ENCODE measurements at regions not wholly inside any gene's neighbourhood (a gene's known extent, or its start where the extent isn't known, plus 50 kb on each side); places are given as distances from the start of the nearest gene placed in this dataset.

- TF ChIP-seq TEAD4 (IDR thresholded peaks at IDR 0.05) (no peak), TAF1 (IDR thresholded peaks at IDR 0.05; ENCODE audit: low read depth) (no peak), CREB1 (IDR thresholded peaks at IDR 0.05; ENCODE audit: low read depth) (no peak), NFIC (IDR thresholded peaks at IDR 0.05) (no peak), ZBTB7A (IDR thresholded peaks at IDR 0.05; ENCODE audit: low read depth) (no peak), EGR1 (IDR thresholded peaks at IDR 0.05) (no peak), TCF12 (IDR thresholded peaks at IDR 0.05; ENCODE audit: low read depth) (no peak), RAD21 (IDR thresholded peaks at IDR 0.05; ENCODE audit: low read depth) (no peak), FOXM1 (IDR thresholded peaks at IDR 0.05; ENCODE audit: borderline replicate concordance, low read depth) (no peak)
- TF ChIP-seq, protein P1, sequence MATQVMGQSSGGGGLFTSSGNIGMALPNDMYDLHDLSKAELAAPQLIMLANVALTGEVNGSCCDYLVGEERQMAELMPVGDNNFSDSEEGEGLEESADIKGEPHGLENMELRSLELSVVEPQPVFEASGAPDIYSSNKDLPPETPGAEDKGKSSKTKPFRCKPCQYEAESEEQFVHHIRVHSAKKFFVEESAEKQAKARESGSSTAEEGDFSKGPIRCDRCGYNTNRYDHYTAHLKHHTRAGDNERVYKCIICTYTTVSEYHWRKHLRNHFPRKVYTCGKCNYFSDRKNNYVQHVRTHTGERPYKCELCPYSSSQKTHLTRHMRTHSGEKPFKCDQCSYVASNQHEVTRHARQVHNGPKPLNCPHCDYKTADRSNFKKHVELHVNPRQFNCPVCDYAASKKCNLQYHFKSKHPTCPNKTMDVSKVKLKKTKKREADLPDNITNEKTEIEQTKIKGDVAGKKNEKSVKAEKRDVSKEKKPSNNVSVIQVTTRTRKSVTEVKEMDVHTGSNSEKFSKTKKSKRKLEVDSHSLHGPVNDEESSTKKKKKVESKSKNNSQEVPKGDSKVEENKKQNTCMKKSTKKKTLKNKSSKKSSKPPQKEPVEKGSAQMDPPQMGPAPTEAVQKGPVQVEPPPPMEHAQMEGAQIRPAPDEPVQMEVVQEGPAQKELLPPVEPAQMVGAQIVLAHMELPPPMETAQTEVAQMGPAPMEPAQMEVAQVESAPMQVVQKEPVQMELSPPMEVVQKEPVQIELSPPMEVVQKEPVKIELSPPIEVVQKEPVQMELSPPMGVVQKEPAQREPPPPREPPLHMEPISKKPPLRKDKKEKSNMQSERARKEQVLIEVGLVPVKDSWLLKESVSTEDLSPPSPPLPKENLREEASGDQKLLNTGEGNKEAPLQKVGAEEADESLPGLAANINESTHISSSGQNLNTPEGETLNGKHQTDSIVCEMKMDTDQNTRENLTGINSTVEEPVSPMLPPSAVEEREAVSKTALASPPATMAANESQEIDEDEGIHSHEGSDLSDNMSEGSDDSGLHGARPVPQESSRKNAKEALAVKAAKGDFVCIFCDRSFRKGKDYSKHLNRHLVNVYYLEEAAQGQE (IDR thresholded peaks at IDR 0.05; ENCODE audit: low read depth), result no peak
Observed at GRCh38 chr7:106813705-106814305, 51.3 kb upstream of the PIK3CG start.

GRCh38 chr7:106814887-106815286 lies 50.2 kb upstream of the PIK3CG start:
- TF ChIP-seq FOXM1 (IDR thresholded peaks at IDR 0.05; ENCODE audit: borderline replicate concordance, low read depth), result no peak
- no peak for TF ChIP-seq EGR1 (IDR thresholded peaks at IDR 0.05)
- TF ChIP-seq TAF1 (IDR thresholded peaks at IDR 0.05; ENCODE audit: low read depth), result no peak
- TF ChIP-seq EP300 (IDR thresholded peaks at IDR 0.05; ENCODE audit: borderline replicate concordance), result no peak
- TF ChIP-seq TEAD4 (IDR thresholded peaks at IDR 0.05), result no peak
- no peak for TF ChIP-seq USF1 (IDR thresholded peaks at IDR 0.05)
- no peak for TF ChIP-seq RAD21 (IDR thresholded peaks at IDR 0.05; ENCODE audit: low read depth)
- TF ChIP-seq YY1 (IDR thresholded peaks at IDR 0.05; ENCODE audit: low read depth), result no peak
- TF ChIP-seq, protein P1 (IDR thresholded peaks at IDR 0.05; ENCODE audit: low read depth), result no peak
- TF ChIP-seq MAX (IDR thresholded peaks at IDR 0.05), result no peak
- no peak for TF ChIP-seq CEBPB (IDR thresholded peaks at IDR 0.05)
- no peak for TF ChIP-seq ZBTB7A (IDR thresholded peaks at IDR 0.05; ENCODE audit: low read depth)
- TF ChIP-seq NFIC (IDR thresholded peaks at IDR 0.05), result no peak
- no peak for TF ChIP-seq TCF12 (IDR thresholded peaks at IDR 0.05; ENCODE audit: low read depth)
- no peak for TF ChIP-seq CREB1 (IDR thresholded peaks at IDR 0.05; ENCODE audit: low read depth)

Measured in Ishikawa (cell line).